GM18861 (cell line): ENCODE measurements at regions not wholly inside any gene's neighbourhood (a gene's known extent, or its start where the extent isn't known, plus 50 kb on each side); places are given as distances from the start of the nearest gene placed in this dataset.

Experiments
- ATAC-seq: cut with Tn5 transposase; IDR thresholded peaks from one replicate; pipeline ENCODE4 v1.9.1; 2021; ENCODE audit not compliant: unreplicated experiment

GRCh38 chr20:52515877-52516276 lies 324.3 kb upstream of the ZFP64 start:
- ATAC-seq, result no peak

GRCh38 chr20:52500157-52500556 lies 308.6 kb upstream of the ZFP64 start:
- ATAC-seq, result no peak

GRCh38 chr20:52497731-52498130 lies 306.2 kb upstream of the ZFP64 start:
- ATAC-seq, result no peak

- ATAC-seq, result no peak
These were observed 304.6 kb upstream of the ZFP64 start for GRCh38 chr20:52496191-52496590.

DNA sequence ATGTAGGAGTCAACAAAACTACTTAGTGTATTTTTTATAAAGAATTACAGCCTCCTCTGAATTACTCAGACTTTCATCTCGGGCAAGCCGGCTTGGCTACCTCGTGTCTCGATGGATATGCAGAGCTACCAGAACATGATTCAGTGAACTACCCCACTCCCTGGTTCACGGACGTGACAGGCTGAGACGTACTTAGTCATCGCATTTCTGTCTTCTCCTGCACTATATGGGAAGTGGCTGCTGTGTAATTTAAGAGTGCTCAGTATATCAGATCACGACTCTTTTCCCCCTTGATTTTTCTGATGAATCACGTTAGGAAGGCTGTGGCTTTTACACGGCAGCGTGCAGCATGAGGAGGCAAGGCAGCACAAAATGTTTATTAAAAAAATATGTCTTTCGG lies 302.7 kb upstream of the ZFP64 start:
- no peak for ATAC-seq

- no peak for ATAC-seq
These were observed 301.7 kb upstream of the ZFP64 start for GRCh38 chr20:52493171-52493721.

DNA sequence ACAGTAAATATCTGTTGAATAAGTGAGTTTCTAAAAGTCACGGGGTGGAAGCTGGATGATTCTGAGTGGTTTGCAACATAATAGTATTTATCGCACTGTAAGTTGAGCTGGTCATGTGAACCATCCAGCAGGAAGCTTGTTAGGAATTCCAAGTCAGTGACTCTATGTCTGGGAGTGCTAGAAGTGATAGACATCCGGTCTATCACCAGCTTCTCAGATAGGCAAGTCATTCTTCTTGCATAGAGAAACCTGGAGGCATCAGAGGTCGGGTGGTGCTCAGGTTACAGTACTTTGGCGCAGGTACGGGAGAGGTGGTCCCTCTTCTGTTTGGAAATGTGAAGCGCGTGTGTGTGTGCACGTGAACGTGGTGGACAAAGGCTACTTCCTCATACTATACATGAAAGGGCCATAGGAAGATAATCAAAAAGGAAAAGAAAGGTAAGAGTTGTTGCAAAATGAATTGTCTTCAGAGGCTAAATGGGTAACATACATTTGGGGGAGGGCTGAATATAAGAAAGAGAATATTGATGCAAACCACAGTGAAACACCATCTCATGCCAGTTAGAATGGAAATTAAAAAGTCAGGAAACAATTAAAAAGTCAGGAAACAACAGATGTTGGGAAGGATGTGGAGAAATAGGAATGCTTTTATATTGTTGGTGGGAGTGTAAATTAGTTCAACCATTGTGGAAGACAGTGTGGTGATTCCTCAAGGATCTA lies 299.3 kb upstream of the ZFP64 start:
- ATAC-seq, result no peak

- no peak for ATAC-seq
These were observed 292.9 kb upstream of the ZFP64 start for GRCh38 chr20:52484438-52484837.

GRCh38 chr20:52483382-52483781 lies 291.8 kb upstream of the ZFP64 start:
- ATAC-seq, result no peak

- ATAC-seq, result no peak
These were observed 290.5 kb upstream of the ZFP64 start for GRCh38 chr20:52482044-52482443.

DNA sequence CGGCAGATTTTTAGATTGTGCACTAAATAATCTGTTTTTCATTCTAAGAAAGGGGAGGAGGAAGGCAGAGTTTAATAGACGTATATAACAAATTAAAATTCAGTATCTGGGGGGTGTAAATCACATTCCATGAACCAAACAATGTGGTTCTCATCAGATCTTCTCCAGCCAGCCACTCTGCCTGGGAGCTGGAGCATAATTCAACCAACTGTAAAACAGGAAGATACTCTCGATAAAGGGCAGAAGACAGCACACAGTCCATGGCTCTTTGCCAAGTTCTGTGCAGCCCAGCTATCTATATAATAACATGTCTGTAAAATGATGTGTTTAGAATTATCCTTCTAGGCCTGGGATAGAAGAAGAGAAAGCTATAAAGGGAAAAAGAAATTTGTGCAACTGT lies 289.9 kb upstream of the ZFP64 start:
- no peak for ATAC-seq

DNA sequence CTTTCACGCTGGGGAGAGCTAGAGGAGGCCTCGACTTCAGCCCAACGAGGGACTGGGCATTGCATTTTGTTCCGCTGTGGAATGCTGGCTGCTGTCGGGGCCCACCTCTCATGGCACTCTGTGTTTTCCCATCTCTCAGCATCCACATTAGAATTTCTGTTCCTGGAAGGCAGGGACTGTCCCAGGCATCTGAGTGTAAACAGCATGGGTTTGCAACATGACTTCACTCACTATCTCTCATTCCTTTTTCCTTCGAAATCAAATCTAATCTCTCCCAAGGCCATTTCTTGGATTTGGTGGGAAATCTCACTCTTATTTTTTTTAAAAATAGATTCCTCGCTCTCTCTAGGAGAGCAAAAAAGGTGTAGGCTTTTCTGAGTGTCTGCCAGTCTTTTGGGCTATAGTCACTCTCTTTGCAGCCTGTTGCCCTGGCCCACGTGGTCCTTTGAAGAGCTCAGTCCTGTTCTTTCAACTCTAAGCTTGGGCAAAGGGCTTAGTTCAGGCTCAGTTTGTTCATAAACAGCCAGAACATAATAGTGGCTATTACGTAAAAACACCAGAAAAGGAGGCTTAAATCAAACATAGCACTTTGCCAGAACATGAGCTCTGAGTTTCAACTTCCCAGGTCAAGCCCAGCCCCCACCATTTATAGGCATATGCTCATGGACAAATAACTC lies 284.6 kb upstream of the ZFP64 start:
- ATAC-seq, result no peak

DNA sequence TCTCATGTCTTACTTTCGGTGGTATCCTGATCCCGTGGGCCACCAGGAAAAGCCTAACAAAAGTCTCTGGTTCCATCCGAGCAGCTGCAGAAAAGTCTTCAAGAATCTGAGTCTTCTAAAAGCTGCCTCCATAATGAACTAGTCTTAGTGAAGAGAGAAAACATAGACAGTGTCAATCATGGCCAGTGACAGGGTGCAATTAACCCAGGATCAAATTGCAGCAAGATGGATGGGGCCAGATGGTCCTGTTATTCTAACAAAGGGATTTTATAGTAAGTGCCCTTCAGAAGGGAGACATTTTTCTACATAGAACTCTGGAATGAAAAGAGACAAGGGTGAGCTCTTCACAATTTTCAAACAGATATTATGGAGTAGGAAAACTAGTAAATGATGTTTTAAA lies 281.6 kb upstream of the ZFP64 start:
- no peak for ATAC-seq

DNA sequence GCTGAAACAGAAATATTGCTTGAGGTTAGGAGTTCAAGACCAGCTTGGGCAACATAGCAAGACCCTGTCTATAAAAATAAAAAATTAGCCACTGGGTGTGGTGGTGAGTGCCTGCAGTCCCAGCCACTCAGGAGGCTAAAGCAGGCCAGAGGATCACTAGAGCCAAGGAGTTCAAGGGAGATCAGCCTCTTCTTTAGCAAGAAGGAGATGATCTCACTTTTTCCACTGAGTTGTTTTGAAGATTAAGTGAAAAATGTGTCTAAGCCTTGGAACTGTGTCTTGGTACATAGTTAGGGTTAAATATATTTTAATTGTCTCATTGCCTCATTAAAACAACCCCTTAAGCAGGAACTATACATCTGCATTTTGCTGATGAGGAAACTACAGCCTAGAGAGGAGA lies 279.0 kb upstream of the ZFP64 start:
- no peak for ATAC-seq

DNA sequence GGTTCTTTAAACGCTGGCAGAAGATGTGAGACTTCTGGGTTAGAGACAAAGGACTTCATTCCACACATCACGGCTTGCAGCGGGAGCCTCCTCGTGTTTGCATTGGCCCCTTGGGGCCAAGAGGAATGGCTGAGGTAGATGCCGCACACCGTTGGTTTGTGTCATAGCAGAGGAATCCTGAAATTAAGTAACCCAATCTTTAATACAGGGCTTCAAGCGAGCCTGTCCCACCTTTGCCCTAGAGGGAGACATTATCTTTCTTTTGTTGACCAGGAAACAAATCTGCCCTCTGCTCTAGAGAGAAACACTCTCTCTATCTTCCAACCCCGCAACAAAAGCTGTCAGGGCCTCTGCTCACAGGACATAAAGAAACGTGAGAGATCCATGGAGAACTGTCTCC lies 277.5 kb upstream of the ZFP64 start:
- no peak for ATAC-seq

GRCh38 chr20:52465991-52466390 lies 274.4 kb upstream of the ZFP64 start:
- no peak for ATAC-seq

GRCh38 chr20:52461582-52461981 lies 270.0 kb upstream of the ZFP64 start:
- no peak for ATAC-seq

- no peak for ATAC-seq
These were observed 267.6 kb upstream of the ZFP64 start for GRCh38 chr20:52459150-52459549.

DNA sequence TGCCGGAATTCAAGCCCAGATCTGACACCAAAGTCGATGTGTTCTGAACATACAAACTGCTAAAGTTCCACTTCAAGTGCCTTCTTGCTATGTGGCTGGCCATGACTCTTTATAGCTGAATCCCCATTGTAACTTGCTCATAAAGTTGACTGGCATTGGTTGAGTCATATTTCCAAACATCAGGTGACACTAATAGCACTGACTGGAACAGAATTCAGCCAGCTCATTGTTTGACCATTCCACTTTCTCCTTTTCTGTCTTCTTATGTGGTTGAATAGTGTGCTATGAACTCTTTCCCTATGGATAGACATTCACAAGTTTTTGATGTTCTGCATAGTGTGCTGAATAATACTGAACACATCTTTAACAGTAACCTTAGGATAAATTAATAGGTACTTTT lies 266.2 kb upstream of the ZFP64 start:
- no peak for ATAC-seq

GRCh38 chr20:52454660-52455059 lies 263.1 kb upstream of the ZFP64 start:
- no peak for ATAC-seq

DNA sequence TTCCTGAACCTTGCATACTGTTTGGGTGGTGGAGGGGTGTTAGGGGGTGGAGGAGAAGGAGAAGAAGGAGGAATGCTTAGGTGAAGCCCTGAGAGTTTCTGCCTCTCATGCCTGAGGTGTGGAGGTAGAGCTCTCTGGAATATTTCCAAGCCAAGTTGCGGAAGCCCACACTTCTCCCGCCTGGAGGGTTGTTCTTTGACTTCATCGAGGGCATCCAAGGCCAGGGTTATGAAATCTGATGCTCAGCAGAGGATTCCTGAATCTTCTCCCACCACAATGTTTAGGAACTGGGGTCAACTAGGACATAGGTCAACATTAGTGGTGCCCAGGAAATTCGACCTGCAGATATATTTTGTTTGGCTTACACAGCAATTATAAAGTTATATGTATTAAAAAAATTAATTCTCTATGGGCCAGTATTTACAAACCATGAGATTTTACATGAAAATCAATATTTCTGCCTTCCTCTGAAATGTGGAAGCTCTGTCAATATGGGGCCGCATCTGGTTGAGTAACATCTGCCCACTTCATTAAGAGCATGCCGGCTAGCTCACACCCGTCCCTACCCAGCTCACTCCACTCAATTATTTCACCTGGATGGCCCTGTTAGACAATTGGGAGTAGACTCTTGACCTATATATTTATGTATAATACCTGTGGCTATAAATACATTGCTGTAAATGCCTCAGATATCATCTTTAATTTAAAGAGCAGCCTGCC lies 257.1 kb upstream of the ZFP64 start:
- ATAC-seq, result no peak

GRCh38 chr20:52447225-52447551 lies 255.6 kb upstream of the ZFP64 start:
- no peak for ATAC-seq
